H9 (cell line): ENCODE measurements at regions not wholly inside any gene's neighbourhood (a gene's known extent, or its start where the extent isn't known, plus 50 kb on each side); places are given as distances from the start of the nearest gene placed in this dataset.

Experiments
- DNase-seq: peaks from one replicate; pipeline ENCODE4 v3.0.0-alpha.2; 2017
- H2AFZ ChIP-seq: one replicate; pipeline ENCODE4 v1.6.1; 2013; ENCODE audit warnings: mild to moderate bottlenecking, low read length, control low read depth, moderate library complexity
- H2AK5ac ChIP-seq: 2 replicates; pipeline ENCODE4 v1.6.1; 2013; ENCODE audit warnings: low read length, control low read depth, mixed read lengths; ENCODE audit not compliant: insufficient read length
- H2BK120ac ChIP-seq: one replicate; pipeline ENCODE4 v1.6.1; 2013; ENCODE audit warnings: low read depth, mild to moderate bottlenecking, low read length, control low read depth, inconsistent platforms; ENCODE audit not compliant: poor library complexity, severe bottlenecking
- H2BK12ac ChIP-seq: 2 replicates; pipeline ENCODE4 v1.6.1; 2013; ENCODE audit warnings: low read length, control low read depth, mixed read lengths, low read depth; ENCODE audit not compliant: insufficient read length
- H2BK15ac ChIP-seq: 2 replicates; pipeline ENCODE4 v1.6.1; 2013; ENCODE audit warnings: low read depth, low read length, control low read depth
- H2BK20ac ChIP-seq: one replicate; pipeline ENCODE4 v1.6.1; 2013; ENCODE audit warnings: low read depth, mild to moderate bottlenecking, low read length, control low read depth, inconsistent platforms; ENCODE audit not compliant: poor library complexity, severe bottlenecking
- H2BK5ac ChIP-seq: 2 replicates; pipeline ENCODE4 v1.6.1; 2013; ENCODE audit warnings: low read length, control low read depth, mixed read lengths; ENCODE audit not compliant: insufficient read length
- H3K14ac ChIP-seq: 2 replicates; pipeline ENCODE4 v1.6.1; 2013; ENCODE audit warnings: low read length, control low read depth; ENCODE audit not compliant: insufficient read depth
- H3K18ac ChIP-seq: 2 replicates; pipeline ENCODE4 v1.6.1; 2013; ENCODE audit warnings: low read depth, mild to moderate bottlenecking, mixed read lengths, low read length, control low read depth; ENCODE audit not compliant: insufficient read length
- H3K23ac ChIP-seq: 2 replicates; pipeline ENCODE4 v1.6.1; 2013; ENCODE audit warnings: low read length, control low read depth, mixed read lengths, low read depth; ENCODE audit not compliant: insufficient read length
- H3K23me2 ChIP-seq: 2 replicates; pipeline ENCODE4 v1.6.1; 2013; ENCODE audit warnings: low read depth, mild to moderate bottlenecking, mixed read lengths, low read length, control low read depth; ENCODE audit not compliant: insufficient read length, poor library complexity, severe bottlenecking
- H3K27ac ChIP-seq: 2 replicates; pipeline ENCODE4 v1.5.1; 2013; ENCODE audit warnings: low read length, control low read depth, mixed read lengths, low read depth; ENCODE audit not compliant: insufficient read length
- H3K27me3 ChIP-seq: 2 replicates; pipeline ENCODE4 v1.6.1; 2013; ENCODE audit warnings: low read length, control low read depth, inconsistent platforms; ENCODE audit not compliant: insufficient read depth
- H3K4ac ChIP-seq: 2 replicates; pipeline ENCODE4 v1.6.1; 2013; ENCODE audit warnings: low read depth, mild to moderate bottlenecking, control low read depth, inconsistent platforms, low read length, moderate library complexity
- H3K4me1 ChIP-seq: 2 replicates; pipeline ENCODE4 v1.6.1; 2013; ENCODE audit warnings: low read length, control low read depth, inconsistent platforms; ENCODE audit not compliant: insufficient read depth
- H3K4me2 ChIP-seq: 2 replicates; pipeline ENCODE4 v1.6.1; 2013; ENCODE audit warnings: low read length, control low read depth, mixed read lengths; ENCODE audit not compliant: insufficient read length, insufficient read depth
- H3K56ac ChIP-seq: 2 replicates; pipeline ENCODE4 v1.6.1; 2013; ENCODE audit warnings: low read depth, mild to moderate bottlenecking, mixed read lengths, low read length, control low read depth; ENCODE audit not compliant: insufficient read length
- H3K79me1 ChIP-seq: 2 replicates; pipeline ENCODE4 v1.6.1; 2013; ENCODE audit warnings: low read depth, mild to moderate bottlenecking, moderate library complexity, low read length, control low read depth, inconsistent platforms; ENCODE audit not compliant: insufficient read depth, poor library complexity, severe bottlenecking
- H3K79me2 ChIP-seq: 2 replicates; pipeline ENCODE4 v1.6.1; 2013; ENCODE audit warnings: low read length, control low read depth, inconsistent platforms; ENCODE audit not compliant: insufficient read depth
- H3K9ac ChIP-seq: 2 replicates; pipeline ENCODE4 v1.6.1; 2013; ENCODE audit warnings: low read length, control low read depth, mixed read lengths; ENCODE audit not compliant: insufficient read length; ENCODE audit errors: extremely low read depth
- H3K9me3 ChIP-seq: one replicate; pipeline ENCODE4 v1.6.1; 2013; ENCODE audit warnings: low read depth, low read length, inconsistent platforms; ENCODE audit not compliant: control insufficient read depth
- H3T11ph ChIP-seq: one replicate; pipeline ENCODE4 v1.6.1; 2013; ENCODE audit warnings: mild to moderate bottlenecking, low read length, control low read depth, inconsistent platforms
- H4K20me1 ChIP-seq: one replicate; pipeline ENCODE4 v1.6.1; 2013; ENCODE audit not compliant: control insufficient read depth, insufficient read length, insufficient read depth
- H4K5ac ChIP-seq: 2 replicates; pipeline ENCODE4 v1.6.1; 2013; ENCODE audit warnings: low read depth, mild to moderate bottlenecking, mixed read lengths, low read length, control low read depth; ENCODE audit not compliant: insufficient read length
- H4K8ac ChIP-seq: replicated peaks from 2 replicates; pipeline ENCODE4 v1.6.1; 2013; ENCODE audit warnings: low read length, control low read depth, mixed read lengths, low read depth; ENCODE audit not compliant: insufficient read length
- H4K91ac ChIP-seq: 2 replicates; pipeline ENCODE4 v1.6.1; 2013; ENCODE audit warnings: low read depth, mild to moderate bottlenecking, moderate library complexity, mixed read lengths, low read length, control low read depth; ENCODE audit not compliant: insufficient read length
- H3K27ac Mint-ChIP-seq, 3 experiments: 2 replicates in 2 of 3; 3 replicates in 1 of 3; pipeline ENCODE4 v1.8.0; 2020 to 2021; ENCODE audit warnings: mixed read lengths in 3 of 3, mild to moderate bottlenecking in 1 of 3, moderate library complexity in 1 of 3
- H3K27me3 Mint-ChIP-seq: 2 replicates; pipeline ENCODE4 v1.8.0; 2021; ENCODE audit warnings: low read depth, mild to moderate bottlenecking, moderate library complexity, mixed read lengths
- H3K36me3 Mint-ChIP-seq, 3 experiments: 2 replicates in 2 of 3; 3 replicates in 1 of 3; pipeline ENCODE4 v1.8.0; 2020 to 2021; ENCODE audit warnings: low read depth in 3 of 3, mixed read lengths in 3 of 3; ENCODE audit not compliant: insufficient read depth in 1 of 3
- H3K4me1 Mint-ChIP-seq, 2 experiments: 2 replicates each; pipeline ENCODE4 v1.8.0; 2020; ENCODE audit warnings: mixed read lengths in 2 of 2
- H3K4me3 Mint-ChIP-seq, 2 experiments: 2 replicates in 1 of 2; 3 replicates in 1 of 2; pipeline ENCODE4 v1.8.0; 2020 to 2021; ENCODE audit warnings: mild to moderate bottlenecking in 2 of 2, mixed read lengths in 2 of 2, moderate library complexity in 1 of 2
- H3K9me3 Mint-ChIP-seq, 2 experiments: 2 replicates in 1 of 2; 3 replicates in 1 of 2; pipeline ENCODE4 v1.8.0; 2020; ENCODE audit warnings: mild to moderate bottlenecking in 2 of 2, mixed read lengths in 2 of 2, moderate library complexity in 1 of 2
- WGBS: extraction: QIAGEN DNeasy Blood & Tissue Kit; methylation state at CpG from one replicate; pipeline ENCODE4 v1.1.7; 2013; ENCODE audit warnings: missing lambda C conversion rate, low lambda C conversion rate, mixed read lengths; ENCODE audit not compliant: insufficient read length; ENCODE audit errors: extremely low coverage; 5-methylcytosine and 5-hydroxymethylcytosine counted together
- TF ChIP-seq, protein P1 (sequence below): fragments of 200-600 bp; sonication (generic); conservative IDR thresholded peaks from 3 replicates; pipeline ENCODE4 v1.8.0; 2021; ENCODE audit warnings: antibody characterized with exemption, mild to moderate bottlenecking

DNA sequence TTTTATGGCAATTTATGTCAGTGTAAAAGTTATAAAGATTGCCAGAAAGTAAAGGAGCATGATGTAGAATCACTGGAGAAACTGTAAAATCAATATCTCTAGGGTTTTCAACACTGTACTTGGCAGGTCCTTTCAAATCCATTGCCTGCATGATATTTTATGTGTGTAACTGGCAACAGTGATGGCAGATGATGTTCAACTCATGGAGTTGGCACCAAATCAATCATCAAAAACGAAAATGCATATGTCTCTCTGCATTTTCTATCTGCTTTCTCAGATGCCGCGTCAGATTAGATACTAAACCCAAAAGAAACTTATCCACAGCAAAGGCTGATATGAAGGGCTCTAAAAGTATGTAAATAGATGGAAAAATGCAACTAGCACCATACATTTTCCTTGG lies 1395.5 kb upstream of the PIK3C3 start:
- Histone ChIP-seq H4K5ac (no peak overlapping the region), H4K8ac (no peak overlapping the region), H3K79me1 (no peaks in the 10 kb centered on the region), H3K23me2 (no peaks in the 10 kb centered on the region), H2BK5ac (no peak overlapping the region), H3K79me2 (no peaks in the 10 kb centered on the region), H3K56ac (no peak overlapping the region), H3K18ac (no peak overlapping the region), H2AFZ (no peak overlapping the region), H4K20me1 (no peaks in the 10 kb centered on the region), H2BK20ac (no peak overlapping the region), H2BK15ac (no peak overlapping the region), H2BK120ac (no peak overlapping the region), H3K4me1 (no peaks in the 10 kb centered on the region), H3K4me2 (no peak overlapping the region), H3K4ac (no peak overlapping the region), H3K23ac (no peak overlapping the region), H3K27me3 (no peaks in the 10 kb centered on the region), H3K9ac (no peak overlapping the region), H3K27ac (no peak overlapping the region), H3K14ac (no peak overlapping the region), H3T11ph (no peak overlapping the region), H2BK12ac (no peak overlapping the region), H2AK5ac (no peak overlapping the region), H3K9me3 (no peaks in the 10 kb centered on the region), H4K91ac (no peak overlapping the region)
- Mint-ChIP-seq H3K4me3 (no peak overlapping the region), H3K4me1 (peaks cover 1 to 2% of the 10 kb centered on the region in 2 experiments; a peak in 2 of 4 replicates), H3K27ac (no peak overlapping the region), H3K27me3 (no peaks in the 10 kb centered on the region), H3K9me3 (no peaks in the 10 kb centered on the region), H3K36me3 (no peaks in the 10 kb centered on the region)
- no peak for DNase-seq
- WGBS = no CpG with 5 or more reads among the region's 3 CpGs
- TF ChIP-seq, protein P1, sequence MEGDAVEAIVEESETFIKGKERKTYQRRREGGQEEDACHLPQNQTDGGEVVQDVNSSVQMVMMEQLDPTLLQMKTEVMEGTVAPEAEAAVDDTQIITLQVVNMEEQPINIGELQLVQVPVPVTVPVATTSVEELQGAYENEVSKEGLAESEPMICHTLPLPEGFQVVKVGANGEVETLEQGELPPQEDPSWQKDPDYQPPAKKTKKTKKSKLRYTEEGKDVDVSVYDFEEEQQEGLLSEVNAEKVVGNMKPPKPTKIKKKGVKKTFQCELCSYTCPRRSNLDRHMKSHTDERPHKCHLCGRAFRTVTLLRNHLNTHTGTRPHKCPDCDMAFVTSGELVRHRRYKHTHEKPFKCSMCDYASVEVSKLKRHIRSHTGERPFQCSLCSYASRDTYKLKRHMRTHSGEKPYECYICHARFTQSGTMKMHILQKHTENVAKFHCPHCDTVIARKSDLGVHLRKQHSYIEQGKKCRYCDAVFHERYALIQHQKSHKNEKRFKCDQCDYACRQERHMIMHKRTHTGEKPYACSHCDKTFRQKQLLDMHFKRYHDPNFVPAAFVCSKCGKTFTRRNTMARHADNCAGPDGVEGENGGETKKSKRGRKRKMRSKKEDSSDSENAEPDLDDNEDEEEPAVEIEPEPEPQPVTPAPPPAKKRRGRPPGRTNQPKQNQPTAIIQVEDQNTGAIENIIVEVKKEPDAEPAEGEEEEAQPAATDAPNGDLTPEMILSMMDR = no peak
